Endodermal cell (in vitro differentiated cells): ENCODE measurements at regions not wholly inside any gene's neighbourhood (a gene's known extent, or its start where the extent isn't known, plus 50 kb on each side); places are given as distances from the start of the nearest gene placed in this dataset.

ENCODE experiments used
- DNase-seq: peaks from one replicate; pipeline ENCODE4 v3.0.0-alpha.2; 2017
- H3K27ac ChIP-seq: 2 replicates; pipeline ENCODE4 v1.5.1; 2013; ENCODE audit warnings: mild to moderate bottlenecking, low read depth, low read length, moderate library complexity
- H3K27me3 ChIP-seq: 2 replicates; pipeline ENCODE4 v1.6.1; 2013; ENCODE audit warnings: mild to moderate bottlenecking, low read length, moderate library complexity; ENCODE audit not compliant: insufficient read depth, control insufficient read depth, poor library complexity, severe bottlenecking
- H3K36me3 ChIP-seq: 2 replicates; pipeline ENCODE4 v1.7.0; 2013; ENCODE audit warnings: mild to moderate bottlenecking, low read length, moderate library complexity; ENCODE audit not compliant: control insufficient read depth, insufficient read depth
- H3K4me1 ChIP-seq: one replicate; pipeline ENCODE4 v1.7.0; 2013; ENCODE audit warnings: low read length; ENCODE audit not compliant: control insufficient read depth, insufficient read depth
- H3K4me3 ChIP-seq: 2 replicates; pipeline ENCODE4 v1.5.1; 2013; ENCODE audit warnings: mild to moderate bottlenecking, low read length, moderate library complexity
- H3K9ac ChIP-seq: 2 replicates; pipeline ENCODE4 v1.6.1; 2013; ENCODE audit warnings: mild to moderate bottlenecking, low read length, moderate library complexity; ENCODE audit not compliant: poor library complexity, severe bottlenecking; ENCODE audit errors: extremely low read depth
- H3K9me3 ChIP-seq: 2 replicates; pipeline ENCODE4 v1.6.1; 2013; ENCODE audit warnings: mild to moderate bottlenecking, low read length, moderate library complexity; ENCODE audit not compliant: control insufficient read depth
- H3K27ac Mint-ChIP-seq: 2 replicates; pipeline ENCODE4 v1.8.0; 2020; ENCODE audit warnings: mixed read lengths
- H3K27me3 Mint-ChIP-seq: 2 replicates; pipeline ENCODE4 v1.8.0; 2021; ENCODE audit warnings: mild to moderate bottlenecking, mixed read lengths; ENCODE audit not compliant: insufficient read depth
- H3K36me3 Mint-ChIP-seq: 2 replicates; pipeline ENCODE4 v1.8.0; 2020; ENCODE audit warnings: low read depth, mixed read lengths
- H3K4me1 Mint-ChIP-seq: 2 replicates; pipeline ENCODE4 v1.8.0; 2020; ENCODE audit warnings: mixed read lengths
- H3K4me3 Mint-ChIP-seq: 2 replicates; pipeline ENCODE4 v1.8.0; 2020; ENCODE audit warnings: mild to moderate bottlenecking, moderate library complexity, mixed read lengths
- H3K9me3 Mint-ChIP-seq: 2 replicates; pipeline ENCODE4 v1.8.0; 2020; ENCODE audit warnings: mild to moderate bottlenecking, mixed read lengths
- CTCF ChIP-seq: fragments of 200-600 bp; sonication (generic); conservative IDR thresholded peaks from 2 replicates; pipeline ENCODE4 v1.5.0; 2021; ENCODE audit warnings: antibody characterized with exemption, mild to moderate bottlenecking
- WGBS, 2 experiments: methylation state at CpG; one replicate each; pipeline versions ENCODE4 v1.1.5 to v1.1.7; 2013; ENCODE audit warnings: missing lambda C conversion rate in 2 of 2, mixed read lengths in 1 of 2; ENCODE audit not compliant: insufficient coverage in 1 of 2, insufficient read length in 1 of 2; 5-methylcytosine and 5-hydroxymethylcytosine counted together

- no peak overlapping the region for H3K27ac Mint-ChIP-seq
- H3K27ac ChIP-seq = no peak overlapping the region
- no peaks in the 10 kb centered on the region for H3K4me1 ChIP-seq
- H3K4me1 Mint-ChIP-seq = peaks cover 8% of the 10 kb centered on the region
- H3K36me3 Mint-ChIP-seq = no peaks in the 10 kb centered on the region
- DNase-seq = no peak
- WGBS, 2 experiments = 90 to 96% methylated on average over 1 to 3 of the region's 3 CpGs
- no peak for TF ChIP-seq CTCF
- no peaks in the 10 kb centered on the region for H3K36me3 ChIP-seq
- H3K9me3 Mint-ChIP-seq = no peaks in the 10 kb centered on the region
- H3K4me3 Mint-ChIP-seq = no peak overlapping the region
- H3K9ac ChIP-seq = no peak overlapping the region
- H3K9me3 ChIP-seq = no peaks in the 10 kb centered on the region
- no peak overlapping the region for H3K4me3 ChIP-seq
- H3K27me3 Mint-ChIP-seq = peaks cover 1% of the 10 kb centered on the region
- H3K27me3 ChIP-seq = no peaks in the 10 kb centered on the region
Observed at GRCh38 chr7:131673576-131673975, 117.1 kb upstream of the PODXL start.

- TF ChIP-seq CTCF = no peak
Observed at GRCh38 chr7:131670406-131670805, 114.0 kb upstream of the PODXL start.

GRCh38 chr7:131667699-131668098 is 111.3 kb upstream of the PODXL start:
- Histone ChIP-seq H3K9ac (no peak overlapping the region), H3K36me3 (no peaks in the 10 kb centered on the region), H3K4me1 (no peaks in the 10 kb centered on the region), H3K27ac (no peak overlapping the region), H3K27me3 (no peaks in the 10 kb centered on the region), H3K4me3 (no peak overlapping the region), H3K9me3 (no peaks in the 10 kb centered on the region)
- Mint-ChIP-seq H3K27me3 (peaks cover 5% of the 10 kb centered on the region), H3K4me3 (no peak overlapping the region), H3K4me1 (peaks cover 1% of the 10 kb centered on the region), H3K36me3 (no peaks in the 10 kb centered on the region), H3K9me3 (peaks cover 5% of the 10 kb centered on the region), H3K27ac (no peak overlapping the region)
- no peak for DNase-seq
- TF ChIP-seq CTCF = no peak
- WGBS, 2 experiments = 94 to 96% methylated on average over 3 to 4 of the region's 4 CpGs

More at GRCh38 chr7:131670406-131670805, 114.0 kb upstream of the PODXL start:
- Histone ChIP-seq H3K4me1 (no peaks in the 10 kb centered on the region), H3K4me3 (no peak overlapping the region), H3K9ac (no peak overlapping the region), H3K27ac (no peak overlapping the region), H3K36me3 (no peaks in the 10 kb centered on the region), H3K27me3 (no peaks in the 10 kb centered on the region), H3K9me3 (no peaks in the 10 kb centered on the region)
- WGBS, 2 experiments = 92 to 97% methylated on average over 2 of the region's 2 CpGs
- no peak overlapping the region for H3K4me3 Mint-ChIP-seq
- no peak overlapping the region for H3K27ac Mint-ChIP-seq
- H3K4me1 Mint-ChIP-seq = peaks cover 8% of the 10 kb centered on the region
- peaks cover 5% of the 10 kb centered on the region for H3K9me3 Mint-ChIP-seq
- no peak for DNase-seq
- H3K36me3 Mint-ChIP-seq = no peaks in the 10 kb centered on the region
- peaks cover 5% of the 10 kb centered on the region for H3K27me3 Mint-ChIP-seq
